HG03039 (cell line): ENCODE measurements at regions not wholly inside any gene's neighbourhood (a gene's known extent, or its start where the extent isn't known, plus 50 kb on each side); places are given as distances from the start of the nearest gene placed in this dataset.

Source experiments
- ATAC-seq: cut with Tn5 transposase; IDR thresholded peaks from one replicate; pipeline ENCODE4 v1.9.1; 2021; ENCODE audit warnings: mild to moderate bottlenecking, moderate library complexity; ENCODE audit not compliant: unreplicated experiment

- ATAC-seq, result no peak
Measured at GRCh38 chr2:731711-732110, 54.5 kb upstream of the TMEM18 start.

DNA sequence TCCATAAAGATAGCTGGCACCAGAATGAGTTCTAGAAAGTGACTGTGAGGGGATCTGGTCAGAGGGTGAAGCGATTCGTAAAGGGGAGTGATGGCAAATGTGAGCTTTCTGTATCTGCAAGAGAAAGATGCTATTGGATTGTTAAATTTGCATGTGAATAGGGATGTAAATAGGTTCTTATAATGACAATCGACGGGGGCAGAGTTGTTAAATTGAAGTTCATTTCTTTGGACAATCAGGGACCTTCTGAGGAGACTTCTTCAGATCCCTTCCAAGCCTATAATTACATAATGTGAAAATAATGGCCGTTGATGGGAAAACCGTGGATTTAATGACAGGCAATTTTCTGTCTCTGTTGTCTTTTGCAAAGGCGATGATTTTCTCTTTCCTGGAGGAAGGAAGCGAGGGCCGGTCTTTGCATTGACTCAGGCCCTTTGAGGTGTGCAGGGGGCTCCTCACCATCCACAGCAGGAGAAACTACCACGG, 52.2 kb upstream of the TMEM18 start:
- no peak for ATAC-seq

- no peak for ATAC-seq
Measured at GRCh38 chr2:728165-728564, 51.0 kb upstream of the TMEM18 start.

- ATAC-seq, result peak; percentile 61
Measured at GRCh38 chr2:727071-727470, 49.9 kb upstream of the TMEM18 start.
